AG09309 (cell line): ENCODE measurements at regions not wholly inside any gene's neighbourhood (a gene's known extent, or its start where the extent isn't known, plus 50 kb on each side); places are given as distances from the start of the nearest gene placed in this dataset.

Source experiments
- DNase-seq: peaks from one replicate; pipeline ENCODE4 v3.0.0-alpha.2; 2010; ENCODE audit warnings: low read depth
- H3K4me3 ChIP-seq: 2 replicates; pipeline ENCODE4 v1.5.1; 2011; ENCODE audit warnings: mild to moderate bottlenecking, low read depth, low read length, moderate library complexity; ENCODE audit not compliant: control insufficient read depth
- CTCF ChIP-seq: IDR thresholded peaks from 2 replicates; pipeline ENCODE4 v1.5.1; 2011; ENCODE audit warnings: mild to moderate bottlenecking, low read depth, low read length, inconsistent platforms; ENCODE audit not compliant: insufficient read depth, control insufficient read depth; ENCODE audit errors: missing control alignments

GRCh38 chr20:19813846-19814640 lies 56.0 kb downstream of the RIN2 start:
- no peak overlapping the region for H3K4me3 ChIP-seq
- DNase-seq = no peak
- TF ChIP-seq CTCF = no peak

- H3K4me3 ChIP-seq = no peak overlapping the region
- DNase-seq = peak; percentile 97
- no peak for TF ChIP-seq CTCF
These were observed 57.5 kb downstream of the RIN2 start for GRCh38 chr20:19815553-19815991.

GRCh38 chr20:19816386-19816785 lies 58.3 kb downstream of the RIN2 start:
- no peak for TF ChIP-seq CTCF
- no peak for DNase-seq
- H3K4me3 ChIP-seq = no peak overlapping the region

GRCh38 chr20:19817017-19817416 lies 59.0 kb downstream of the RIN2 start:
- TF ChIP-seq CTCF = no peak
- peak; percentile 84 for DNase-seq
- H3K4me3 ChIP-seq = no peak overlapping the region

GRCh38 chr20:19819149-19819548 lies 61.1 kb downstream of the RIN2 start:
- no peak for DNase-seq
- TF ChIP-seq CTCF = no peak
- no peak overlapping the region for H3K4me3 ChIP-seq

- no peak for TF ChIP-seq CTCF
- no peak for DNase-seq
- no peak overlapping the region for H3K4me3 ChIP-seq
These were observed 62.6 kb downstream of the RIN2 start for GRCh38 chr20:19820555-19821211.
